GM12878 (cell line): ENCODE measurements at regions not wholly inside any gene's neighbourhood (a gene's known extent, or its start where the extent isn't known, plus 50 kb on each side); places are given as distances from the start of the nearest gene placed in this dataset.

ENCODE experiments used
- CHD4 ChIP-seq: fragments of 200-600 bp; sonication (generic); IDR thresholded peaks from 2 replicates; pipeline ENCODE4 v1.6.1; 2016; ENCODE audit warnings: mild to moderate bottlenecking
- E2F8 ChIP-seq: fragments of 450-650 bp; IDR thresholded peaks from 2 replicates; pipeline ENCODE4 v1.6.1; 2018; ENCODE audit warnings: mild to moderate bottlenecking, low read depth, moderate library complexity; ENCODE audit not compliant: partially characterized antibody
- EGR1 ChIP-seq, 2 experiments: IDR thresholded peaks; 1 replicate in 1 of 2; 2 replicates in 1 of 2; pipeline ENCODE4 v1.6.1; 2011 to 2012; ENCODE audit warnings: low read depth in 2 of 2, low read length in 2 of 2, borderline replicate concordance in 1 of 2, mild to moderate bottlenecking in 1 of 2, moderate library complexity in 1 of 2
- ESRRA ChIP-seq: IDR thresholded peaks from 2 replicates; pipeline ENCODE4 v1.6.1; 2012; ENCODE audit warnings: mild to moderate bottlenecking, low read length, improper control_type of control experiment
- FOXM1 ChIP-seq: IDR thresholded peaks from 2 replicates; pipeline ENCODE4 v1.6.1; 2012; ENCODE audit warnings: low read depth, mild to moderate bottlenecking, inconsistent platforms, low read length, moderate library complexity
- HDGF ChIP-seq: fragments of 450-650 bp; IDR thresholded peaks from 2 replicates; pipeline ENCODE4 v1.6.1; 2016; ENCODE audit warnings: antibody characterized with exemption
- KLF5 ChIP-seq: fragments of 450-650 bp; IDR thresholded peaks from 2 replicates; pipeline ENCODE4 v1.6.1; 2014; ENCODE audit warnings: mild to moderate bottlenecking; ENCODE audit not compliant: partially characterized antibody
- MXI1 ChIP-seq: fragments of 150-350 bp; IDR thresholded peaks from 2 replicates; pipeline ENCODE4 v1.6.1; 2011; ENCODE audit warnings: low read depth, mild to moderate bottlenecking, inconsistent platforms, low read length, improper control_type of control experiment
- NFIC ChIP-seq: IDR thresholded peaks from 2 replicates; pipeline ENCODE4 v1.6.1; 2012; ENCODE audit warnings: low read depth, mild to moderate bottlenecking, inconsistent platforms, low read length, moderate library complexity
- NFXL1 ChIP-seq: fragments of 450-650 bp; IDR thresholded peaks from 2 replicates; pipeline ENCODE4 v1.6.1; 2017; ENCODE audit warnings: antibody characterized with exemption, mild to moderate bottlenecking, borderline replicate concordance
- PBX3 ChIP-seq: IDR thresholded peaks from 2 replicates; pipeline ENCODE4 v1.6.1; 2011; ENCODE audit warnings: mild to moderate bottlenecking, low read depth, low read length, moderate library complexity; ENCODE audit not compliant: insufficient replicate concordance
- STAT3 ChIP-seq: IDR thresholded peaks from 2 replicates; pipeline ENCODE4 v1.6.1; 2011; ENCODE audit warnings: low read depth, low read length, improper control_type of control experiment
- ZBED1 ChIP-seq: IDR thresholded peaks from 2 replicates; pipeline ENCODE4 v1.6.1; 2016; ENCODE audit warnings: borderline replicate concordance
- ZBTB40 ChIP-seq: fragments of 450-650 bp; IDR thresholded peaks from 2 replicates; pipeline ENCODE4 v1.6.1; 2016; ENCODE audit warnings: mild to moderate bottlenecking, moderate library complexity, borderline replicate concordance
- ZNF622 ChIP-seq: fragments of 450-650 bp; IDR thresholded peaks from 2 replicates; pipeline ENCODE4 v1.6.1; 2017; ENCODE audit warnings: mild to moderate bottlenecking, inconsistent platforms

GRCh38 chr1:187384504-187384903, 555.8 kb downstream of the PLA2G4A start (continued):
- TF ChIP-seq ZBTB40, result no peak
- TF ChIP-seq NFIC, result peak; percentile 68; the same call in 1 of the 2 replicates
- no peak for TF ChIP-seq CHD4
- TF ChIP-seq ZBED1, result no peak
- no peak for TF ChIP-seq ESRRA
- no peak for TF ChIP-seq NFXL1
- TF ChIP-seq EGR1 (IDR thresholded peaks at IDR 0.05; ENCODE audit: borderline replicate concordance in 1 of 2, low read depth in 2 of 2, low read length in 2 of 2), result no peak
- TF ChIP-seq FOXM1, result 0 out of 2 replicates have a peak, but pooled peaks have one; percentile 33
- TF ChIP-seq HDGF, result no peak
- TF ChIP-seq MXI1, result no peak
- TF ChIP-seq STAT3, result no peak
- no peak for TF ChIP-seq KLF5
- TF ChIP-seq ZNF622, result no peak
- TF ChIP-seq E2F8, result no peak
- no peak for TF ChIP-seq PBX3
